ENCODE measurements at regions not wholly inside any gene's neighbourhood (a gene's known extent, or its start where the extent isn't known, plus 50 kb on each side); places are given as distances from the start of the nearest gene placed in this dataset.
"Not testable (repeated sequence)": the region's sequence is repeated elsewhere in the genome, so short reads cannot be mapped to it uniquely, and the experiment has no call there.

DNA sequence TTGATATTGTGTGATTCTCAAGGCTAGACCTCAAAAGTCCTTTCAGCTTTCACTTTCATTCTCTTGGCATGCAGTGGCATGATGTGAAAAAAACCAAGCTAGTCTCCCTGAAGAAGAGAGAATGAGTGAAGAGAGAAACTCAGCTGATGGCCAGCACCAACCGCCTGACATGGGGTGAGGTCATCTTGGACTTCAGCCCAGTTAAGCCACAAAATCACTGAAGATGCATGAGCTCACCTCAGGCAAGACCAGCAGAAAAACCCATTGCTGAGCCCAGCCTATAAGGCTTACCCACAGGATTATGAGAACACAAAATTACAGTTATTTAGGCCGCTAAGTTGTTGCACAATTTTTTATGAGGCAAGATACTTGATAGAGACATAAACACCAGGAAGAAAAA lies 496.5 kb downstream of the TOX3 start:
- DNase-seq = no peak

DNA sequence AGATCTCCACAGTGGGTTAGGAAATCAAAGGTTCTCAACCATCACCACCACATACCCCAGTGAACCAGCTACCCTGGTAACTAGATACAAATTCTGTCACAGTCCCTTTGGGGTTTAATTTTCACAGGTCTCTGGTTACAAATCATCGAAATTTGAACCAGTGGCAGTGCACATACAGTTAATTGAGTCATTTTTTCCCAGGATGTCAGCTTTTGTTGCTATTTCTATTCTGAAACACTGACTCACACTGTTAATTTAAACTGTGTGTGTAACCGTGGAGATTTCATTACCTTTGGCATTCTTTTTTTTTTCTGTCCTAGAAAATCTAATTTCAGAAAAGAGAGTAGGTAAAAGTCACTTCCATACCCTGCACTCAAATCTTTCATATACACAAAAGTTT lies 511.5 kb downstream of the TOX3 start:
- no peak for DNase-seq

- no peak for DNase-seq
These were observed 512.1 kb downstream of the TOX3 start for GRCh38 chr16:52034830-52035229.

GRCh38 chr16:52033992-52034391 lies 513.0 kb downstream of the TOX3 start:
- no peak for DNase-seq

- no peak for DNase-seq
These were observed 524.0 kb downstream of the TOX3 start for GRCh38 chr16:52022980-52023379.

GRCh38 chr16:52022177-52022576 lies 524.8 kb downstream of the TOX3 start:
- no peak for DNase-seq

DNA sequence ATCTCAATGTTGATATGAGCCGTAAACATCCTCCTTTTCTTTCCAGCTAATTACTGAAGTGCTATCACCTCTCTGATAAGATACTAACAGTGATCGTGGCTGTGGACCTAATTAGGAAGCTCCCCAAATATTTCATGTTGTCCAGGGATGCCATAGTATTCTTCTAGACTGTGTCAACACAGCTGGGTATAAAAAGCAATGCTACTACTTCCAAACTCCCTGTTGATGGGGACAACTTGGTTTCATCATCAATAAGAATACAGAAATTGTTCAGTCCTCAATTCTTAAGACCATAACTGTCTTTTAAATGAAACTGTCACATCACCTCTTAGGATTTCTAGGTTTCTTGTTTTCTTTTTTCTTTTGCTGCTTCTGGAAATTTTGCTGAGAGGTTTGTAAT lies 530.6 kb downstream of the TOX3 start:
- no peak for DNase-seq

GRCh38 chr16:52005551-52005950 lies 541.4 kb downstream of the TOX3 start:
- DNase-seq = no peak

DNA sequence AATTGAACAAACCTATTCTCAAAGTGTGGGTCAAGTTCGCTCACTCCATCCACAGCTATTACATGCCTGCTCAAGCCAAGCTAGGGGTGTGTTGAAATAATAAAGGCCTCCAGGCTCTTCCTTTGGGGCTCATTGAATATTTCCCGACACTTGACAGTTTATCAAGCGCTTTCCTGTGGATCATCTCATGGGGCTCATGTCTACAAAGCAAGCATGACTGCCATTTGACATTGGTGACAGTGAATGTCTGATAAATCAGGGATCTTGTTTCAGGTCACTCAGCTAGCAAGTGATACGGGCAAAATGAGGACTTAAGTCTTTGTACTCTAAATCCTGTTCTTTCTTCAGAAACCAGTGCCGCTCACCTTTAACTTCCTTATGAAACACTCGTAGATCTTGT lies 542.6 kb downstream of the TOX3 start:
- no peak for DNase-seq

DNA sequence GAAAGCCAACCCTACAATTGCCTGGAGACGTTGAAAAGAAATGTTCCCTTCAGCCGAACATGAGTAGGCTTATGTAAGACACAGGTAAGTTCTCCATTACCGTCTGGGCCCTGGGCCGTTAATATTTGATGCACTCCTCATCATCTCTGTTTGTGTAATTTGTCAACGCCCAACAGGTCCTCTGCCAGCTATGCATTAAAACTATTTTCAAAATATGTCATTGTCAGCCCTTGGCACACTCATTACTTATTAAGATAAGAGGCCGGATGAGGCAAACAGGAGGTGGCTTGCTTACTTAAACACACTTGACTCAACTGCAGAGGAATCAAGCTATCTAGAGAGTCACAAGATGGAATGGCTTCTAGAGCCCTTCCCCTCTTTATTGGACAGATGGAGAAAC lies 544.9 kb downstream of the TOX3 start:
- DNase-seq = no peak

- DNase-seq = no peak
These were observed 550.4 kb downstream of the TOX3 start for GRCh38 chr16:51996516-51996915.

DNA sequence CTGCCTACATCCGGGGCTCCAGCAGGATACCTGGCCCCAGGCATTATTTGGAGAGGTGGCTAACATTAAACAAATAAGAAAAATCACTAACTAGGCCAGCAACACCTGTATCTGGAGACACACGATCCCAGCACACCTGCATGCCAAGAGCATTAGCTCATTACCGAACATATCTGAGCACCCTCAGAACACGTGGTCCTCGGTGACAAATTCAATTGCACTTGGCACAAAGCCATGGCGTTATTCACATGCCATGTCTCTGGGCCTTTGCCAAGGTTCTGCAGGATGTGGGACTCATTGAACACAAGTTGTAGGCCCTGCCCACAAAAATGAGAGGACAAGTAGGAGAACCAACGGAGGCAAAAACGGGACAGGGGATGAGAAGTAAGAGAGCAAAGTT lies 552.3 kb downstream of the TOX3 start:
- DNase-seq = no peak

DNA sequence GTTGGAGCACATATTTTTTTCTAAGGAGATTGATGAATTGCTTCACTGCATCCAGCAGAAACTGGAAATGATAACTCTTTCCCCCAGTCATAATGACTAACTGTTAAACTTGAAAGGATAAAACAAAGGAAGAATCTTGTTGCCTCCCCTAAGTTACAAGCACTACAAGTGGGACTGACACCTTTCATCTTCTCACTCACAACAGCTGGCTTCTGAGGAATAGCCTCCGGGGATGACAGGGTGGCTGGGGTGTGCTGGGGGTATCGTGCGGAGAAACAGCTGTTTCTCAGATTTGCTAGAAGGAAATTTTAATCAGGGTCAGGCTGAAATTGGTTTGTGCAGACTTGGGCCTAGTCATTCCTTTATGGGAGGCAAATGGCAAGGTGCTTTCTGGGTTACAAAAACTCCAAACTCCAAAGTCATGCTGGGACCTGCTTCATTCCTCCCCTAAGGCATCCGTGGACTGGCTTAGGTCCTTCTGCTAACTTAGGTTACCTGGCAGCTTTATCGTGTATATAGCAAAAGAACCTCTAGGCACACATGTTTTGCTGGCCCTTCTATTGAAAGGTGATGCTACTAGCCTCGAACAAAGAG lies 557.2 kb downstream of the TOX3 start:
- no peak for DNase-seq

DNA sequence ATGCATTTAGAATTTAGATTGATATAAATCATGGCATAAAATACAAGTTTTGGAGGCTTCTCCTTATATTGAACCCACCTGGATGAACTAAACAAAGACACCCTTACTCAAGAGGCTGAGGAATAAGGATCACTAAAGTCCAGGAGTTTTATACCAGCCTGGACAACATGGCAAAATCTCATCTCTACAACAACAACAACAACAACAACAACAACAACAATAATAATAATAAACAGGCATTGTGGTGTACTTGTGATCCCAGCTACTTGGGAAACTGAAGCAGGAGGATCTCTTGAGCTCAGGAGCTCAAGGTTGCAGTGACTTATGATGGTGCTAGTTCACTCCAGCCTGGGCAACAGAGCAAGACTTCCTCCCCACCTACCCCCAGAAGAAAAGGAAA lies 558.0 kb downstream of the TOX3 start:
- no peak for DNase-seq

DNA sequence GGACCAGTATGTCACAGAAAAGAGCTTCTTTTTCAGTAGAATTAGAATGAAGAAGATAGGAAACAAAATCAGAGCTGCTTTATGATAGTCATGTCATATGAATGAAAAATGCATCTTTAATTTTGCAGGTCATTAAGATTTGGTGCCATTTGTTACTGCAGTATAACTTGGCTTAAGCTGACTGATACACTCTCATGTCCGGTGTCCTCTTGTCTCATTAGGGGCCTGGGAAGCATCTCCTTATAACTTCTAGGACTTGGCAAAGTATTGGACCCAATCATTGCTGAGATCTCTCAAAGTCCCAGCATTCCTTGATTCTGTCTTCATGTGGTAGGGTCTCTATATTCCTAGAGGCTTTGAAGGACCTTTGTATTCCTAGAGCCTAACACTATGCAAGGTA lies 559.4 kb downstream of the TOX3 start:
- no peak for DNase-seq

GRCh38 chr16:51986717-51987116 lies 560.2 kb downstream of the TOX3 start:
- no peak for DNase-seq

DNA sequence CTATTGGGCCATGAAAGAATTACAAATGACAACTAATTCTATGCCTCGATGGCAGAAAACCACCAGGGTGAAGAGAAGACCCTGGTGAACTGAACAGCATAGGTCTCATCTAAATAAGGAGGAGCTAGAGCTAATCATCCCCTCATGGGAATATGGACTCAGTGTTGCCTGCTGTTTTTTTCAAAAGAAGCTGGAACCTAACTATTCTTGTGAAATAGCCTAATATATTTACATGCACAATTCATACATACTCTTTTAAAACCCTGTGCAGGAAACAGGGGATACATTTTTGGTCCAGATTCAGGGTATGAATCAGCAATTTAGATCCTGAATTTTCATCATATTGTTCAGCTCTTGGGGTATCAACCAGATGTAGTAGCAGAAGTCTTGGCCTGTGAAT lies 560.6 kb downstream of the TOX3 start:
- DNase-seq = no peak

DNA sequence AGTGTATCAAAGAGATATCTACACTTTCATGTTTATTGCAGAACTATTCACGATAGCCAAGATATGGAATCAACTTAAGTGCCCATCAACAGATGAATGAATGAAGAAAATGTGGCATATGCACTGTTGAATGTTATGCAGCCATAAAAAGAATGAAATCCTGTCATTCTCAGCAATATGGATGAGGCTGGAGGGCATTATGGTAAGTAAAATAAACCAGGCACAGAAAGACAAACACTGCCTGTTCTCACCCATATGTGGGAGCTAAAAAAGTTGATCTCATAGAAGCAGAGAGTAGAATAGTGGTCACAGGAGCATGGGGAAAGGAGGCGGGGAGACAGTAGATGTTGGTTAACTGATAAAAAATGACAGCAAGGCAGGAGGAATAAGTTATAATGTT lies 561.8 kb downstream of the TOX3 start:
- no peak for DNase-seq

DNA sequence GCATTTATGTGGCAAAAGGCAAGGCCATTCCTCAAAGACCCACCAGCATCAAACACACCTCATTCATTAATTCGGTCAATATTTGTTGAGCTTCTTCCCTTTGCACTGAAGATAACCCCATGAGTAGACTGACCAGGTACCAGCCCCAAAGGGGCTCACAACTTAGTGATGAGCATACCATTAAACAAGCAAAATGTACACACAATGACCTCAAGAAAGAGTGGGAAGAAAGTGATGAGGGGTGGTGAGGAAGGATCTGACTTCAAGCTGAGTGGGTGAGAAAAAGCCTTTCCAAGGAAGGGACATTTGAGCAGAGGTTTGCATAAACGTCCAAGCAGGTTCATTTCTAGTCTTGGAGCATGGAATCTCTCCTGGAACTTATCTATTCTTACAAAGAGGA lies 562.5 kb downstream of the TOX3 start:
- no peak for DNase-seq

DNA sequence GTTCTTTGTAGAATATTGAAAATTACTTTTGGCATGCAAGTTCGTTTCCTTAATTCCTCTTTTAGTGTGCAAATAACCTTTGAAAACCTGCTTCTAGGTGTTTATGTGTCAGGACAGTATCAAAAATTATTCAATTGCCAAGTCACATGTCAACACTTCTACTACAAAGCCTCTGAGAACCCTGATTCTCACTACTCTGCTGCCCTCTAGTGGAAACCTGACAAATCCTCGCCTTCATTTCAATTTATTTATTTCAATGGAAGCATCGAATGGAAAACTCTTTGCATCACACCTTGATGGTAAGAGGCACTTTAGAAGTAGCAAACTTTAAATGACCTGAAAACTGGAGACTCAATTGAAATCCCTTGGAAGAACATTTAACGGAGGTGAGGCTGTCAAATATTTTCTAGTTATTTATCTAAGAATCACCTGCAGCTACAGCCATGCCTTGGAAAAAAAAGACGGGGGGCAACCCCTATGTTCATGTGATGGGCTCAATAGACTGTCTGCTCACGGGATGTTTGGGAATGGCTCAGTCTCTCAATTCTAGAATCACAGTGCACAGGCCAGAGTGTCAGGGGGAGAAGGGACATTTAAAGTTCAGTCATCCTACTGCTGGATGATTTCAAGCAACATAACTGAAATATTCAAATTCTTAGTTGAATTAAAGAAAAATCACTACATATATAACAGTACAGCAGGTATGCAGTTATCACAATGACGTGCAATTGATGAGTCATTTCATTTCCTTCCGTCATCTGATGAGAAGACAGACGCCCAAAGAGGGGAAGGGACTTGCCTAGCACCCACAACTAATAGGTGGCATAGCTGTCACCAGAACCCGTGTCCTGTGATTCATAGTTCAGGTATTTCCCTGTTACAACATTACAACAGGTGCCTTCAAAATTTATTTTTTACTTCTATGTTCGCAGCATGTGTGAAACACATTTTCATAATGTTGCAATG lies 563.9 kb downstream of the TOX3 start:
- DNase-seq = no peak

DNA sequence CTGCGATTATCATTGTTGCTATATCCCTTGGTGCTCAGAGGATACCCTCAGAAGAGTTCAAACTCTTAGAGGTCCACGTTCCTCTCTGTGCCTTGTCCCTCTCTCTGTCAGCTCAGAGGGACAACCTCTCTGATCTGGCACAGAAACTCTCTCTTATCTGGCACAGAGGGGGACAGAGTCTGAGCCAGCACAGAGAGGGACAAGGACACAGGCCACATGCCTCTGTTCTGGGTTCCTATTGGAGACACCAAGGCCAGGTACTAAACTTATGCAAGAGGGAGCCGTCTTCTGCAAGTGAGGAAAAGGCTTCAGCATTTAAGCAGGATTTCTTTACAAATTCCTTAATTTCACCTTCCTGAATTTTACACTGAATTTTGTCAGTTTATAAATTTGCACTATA lies 565.2 kb downstream of the TOX3 start:
- no peak for DNase-seq

GRCh38 chr16:51977506-51977905 lies 569.4 kb downstream of the TOX3 start:
- DNase-seq = not testable (repeated sequence)

GRCh38 chr16:51971184-51971583 lies 575.8 kb downstream of the TOX3 start:
- no peak for DNase-seq

DNA sequence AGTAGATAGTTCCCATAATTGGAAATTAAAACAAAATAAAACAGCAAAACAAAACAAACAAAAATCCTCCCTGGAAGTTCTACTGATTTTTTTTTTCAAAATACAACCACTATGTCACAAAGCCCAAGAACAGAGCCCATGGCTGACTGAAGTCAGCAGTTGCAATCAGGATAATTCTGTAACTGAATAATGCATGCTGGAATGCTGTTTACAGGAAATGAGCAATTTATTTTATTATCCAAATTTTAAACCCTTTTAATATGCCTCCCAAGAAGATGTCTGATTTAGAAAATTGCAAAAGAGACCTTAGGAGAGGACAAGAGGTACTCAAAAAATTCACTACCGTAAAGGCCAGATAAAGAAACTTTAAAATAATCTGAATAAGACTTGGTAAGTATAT lies 578.2 kb downstream of the TOX3 start:
- no peak for DNase-seq

DNA sequence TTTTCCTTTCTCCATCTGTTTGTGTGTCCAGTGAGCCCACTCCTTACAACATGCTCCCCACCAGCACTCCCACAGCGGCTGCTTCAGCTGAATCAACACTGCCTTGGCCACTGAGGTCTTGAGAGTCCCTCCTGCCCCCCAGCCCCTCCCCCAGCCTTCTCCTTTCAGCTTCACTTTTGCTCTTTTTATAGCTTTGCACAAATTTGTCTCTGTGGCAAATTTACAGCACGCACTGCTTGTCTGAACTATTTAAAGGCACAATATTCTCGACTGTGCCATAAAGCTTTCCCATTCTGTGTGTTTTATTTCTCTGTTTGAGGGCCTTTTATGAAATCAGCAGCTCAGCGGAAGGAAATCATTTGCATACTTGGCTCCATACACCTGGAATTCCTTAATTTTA lies 579.3 kb downstream of the TOX3 start:
- DNase-seq = no peak

All from stimulated activated CD4-positive, alpha-beta T cell treated with anti-CD3 and anti-CD28 coated beads, Interleukin-4, amount 100 ng/mL, for 4 hours (primary cell).